ENCODE measurements at regions not wholly inside any gene's neighbourhood (a gene's known extent, or its start where the extent isn't known, plus 50 kb on each side); places are given as distances from the start of the nearest gene placed in this dataset.

DNA sequence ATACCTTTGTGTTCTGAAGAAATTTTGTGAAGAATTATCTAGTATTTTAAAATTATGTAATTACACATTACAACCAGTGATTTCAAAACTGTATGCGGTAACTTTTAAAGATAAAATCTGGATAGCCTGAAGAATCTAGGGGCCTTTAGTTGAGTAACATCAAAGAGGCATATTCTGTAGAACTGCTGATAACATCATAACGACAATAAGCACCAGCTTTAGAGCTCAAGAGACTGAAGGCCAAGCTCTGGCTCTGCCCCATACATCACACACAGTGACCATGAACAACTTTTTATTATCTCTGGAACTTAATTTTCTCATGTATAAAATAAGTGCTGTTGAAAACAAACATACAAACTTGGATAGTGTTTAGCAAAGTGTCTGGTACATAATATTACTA is 121.1 kb upstream of the RHOBTB1 start:
- TF ChIP-seq, protein P1, sequence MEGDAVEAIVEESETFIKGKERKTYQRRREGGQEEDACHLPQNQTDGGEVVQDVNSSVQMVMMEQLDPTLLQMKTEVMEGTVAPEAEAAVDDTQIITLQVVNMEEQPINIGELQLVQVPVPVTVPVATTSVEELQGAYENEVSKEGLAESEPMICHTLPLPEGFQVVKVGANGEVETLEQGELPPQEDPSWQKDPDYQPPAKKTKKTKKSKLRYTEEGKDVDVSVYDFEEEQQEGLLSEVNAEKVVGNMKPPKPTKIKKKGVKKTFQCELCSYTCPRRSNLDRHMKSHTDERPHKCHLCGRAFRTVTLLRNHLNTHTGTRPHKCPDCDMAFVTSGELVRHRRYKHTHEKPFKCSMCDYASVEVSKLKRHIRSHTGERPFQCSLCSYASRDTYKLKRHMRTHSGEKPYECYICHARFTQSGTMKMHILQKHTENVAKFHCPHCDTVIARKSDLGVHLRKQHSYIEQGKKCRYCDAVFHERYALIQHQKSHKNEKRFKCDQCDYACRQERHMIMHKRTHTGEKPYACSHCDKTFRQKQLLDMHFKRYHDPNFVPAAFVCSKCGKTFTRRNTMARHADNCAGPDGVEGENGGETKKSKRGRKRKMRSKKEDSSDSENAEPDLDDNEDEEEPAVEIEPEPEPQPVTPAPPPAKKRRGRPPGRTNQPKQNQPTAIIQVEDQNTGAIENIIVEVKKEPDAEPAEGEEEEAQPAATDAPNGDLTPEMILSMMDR (IDR thresholded peaks at IDR 0.05), result no peak
- no peak for TF ChIP-seq POLR2A (IDR thresholded peaks at IDR 0.05)

Measured in prostate gland (tissue), 2 donors.